ENCODE measurements at regions not wholly inside any gene's neighbourhood (a gene's known extent, or its start where the extent isn't known, plus 50 kb on each side); places are given as distances from the start of the nearest gene placed in this dataset.
"Not testable (repeated sequence)": the region's sequence is repeated elsewhere in the genome, so short reads cannot be mapped to it uniquely, and the experiment has no call there.

DNA sequence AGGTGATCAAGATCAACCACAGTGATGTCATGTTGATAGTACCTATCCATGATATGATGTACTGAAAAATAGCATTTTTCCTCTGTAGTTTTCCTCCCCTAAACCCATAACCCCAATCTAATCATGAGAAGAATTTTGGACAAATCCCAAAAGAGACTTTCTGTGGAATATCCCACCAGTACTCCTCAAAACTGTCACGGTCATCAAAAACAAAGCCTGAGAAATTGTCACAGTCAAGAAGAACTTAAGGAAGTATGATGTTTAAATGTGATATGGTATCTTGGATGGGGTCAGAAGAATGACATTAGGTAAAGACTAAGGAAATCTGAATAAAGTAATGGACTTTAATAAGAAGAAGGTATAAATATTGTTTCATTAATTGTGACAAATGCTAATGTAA, 248.8 kb downstream of the RMST start:
- Histone ChIP-seq H3K36me3 (ENCODE audit: control insufficient read depth, insufficient read depth, low read length) (no peaks in the 10 kb centered on the region), H3K27ac (ENCODE audit: low read length) (no peak overlapping the region), H3K4me3 (ENCODE audit: low read length) (no peak overlapping the region), H3K9me3 (ENCODE audit: control insufficient read depth, low read depth, low read length) (no peaks in the 10 kb centered on the region), H3K27me3 (ENCODE audit: control insufficient read depth, insufficient read depth, low read length) (no peaks in the 10 kb centered on the region), H3K4me1 (ENCODE audit: control insufficient read depth, insufficient read depth, low read length) (no peaks in the 10 kb centered on the region)
- WGBS (ENCODE audit: insufficient coverage, low lambda C conversion rate) = 100% methylated on average over 1 of the region's 1 CpG
- no peak for DNase-seq

DNA sequence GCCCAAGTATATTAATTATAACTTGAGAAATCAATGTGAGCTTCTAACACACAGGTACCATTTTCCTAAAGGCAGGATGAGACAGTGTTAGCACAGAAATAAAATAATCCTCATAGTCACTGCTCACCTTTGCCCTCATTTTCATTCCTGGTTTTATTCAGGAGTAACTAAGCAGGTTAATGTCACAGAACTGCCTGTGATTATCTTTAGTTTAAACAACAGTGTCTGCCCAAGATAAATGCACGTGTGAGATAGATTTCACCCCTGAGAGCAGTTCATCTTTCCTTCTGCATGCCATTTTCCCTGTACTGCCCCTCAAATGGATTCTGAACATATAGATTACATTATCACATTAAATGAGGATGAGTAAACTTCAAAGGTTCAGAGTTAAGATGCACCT, 250.7 kb downstream of the RMST start:
- H3K9me3 ChIP-seq (ENCODE audit: control insufficient read depth, low read depth, low read length) = no peaks in the 10 kb centered on the region
- H3K27me3 ChIP-seq (ENCODE audit: control insufficient read depth, insufficient read depth, low read length) = no peaks in the 10 kb centered on the region
- H3K4me3 ChIP-seq (ENCODE audit: low read length) = no peak overlapping the region
- no peak overlapping the region for H3K27ac ChIP-seq (ENCODE audit: low read length)
- H3K4me1 ChIP-seq (ENCODE audit: control insufficient read depth, insufficient read depth, low read length) = no peaks in the 10 kb centered on the region
- H3K36me3 ChIP-seq (ENCODE audit: control insufficient read depth, insufficient read depth, low read length) = no peaks in the 10 kb centered on the region
- WGBS (ENCODE audit: insufficient coverage, low lambda C conversion rate) = no CpG with 5 or more reads among the region's 1 CpG
- DNase-seq = peak in 1 of 2 donors; percentile 49

DNA sequence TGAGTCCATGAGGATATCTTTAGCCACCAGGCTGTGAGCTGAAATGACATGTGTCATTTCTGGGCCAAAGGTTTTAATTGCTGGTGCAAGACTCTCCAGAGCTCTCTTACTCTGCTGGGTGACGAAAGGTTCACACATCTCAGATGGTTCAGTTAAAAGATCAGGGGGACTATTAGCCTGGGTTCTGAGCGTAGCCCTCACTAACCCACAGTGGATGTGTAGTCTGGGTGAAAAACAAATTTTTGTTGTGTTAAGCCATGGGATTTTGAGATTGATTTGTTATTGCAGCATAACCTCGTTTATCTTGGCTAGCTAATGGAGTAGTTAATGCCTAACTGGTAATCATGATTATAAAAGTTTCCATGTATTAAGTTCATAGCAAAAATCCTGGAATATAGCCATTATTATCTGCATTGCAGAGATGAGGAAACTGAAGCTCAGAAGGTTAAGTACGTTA, 251.5 kb downstream of the RMST start:
- H3K27me3 ChIP-seq (ENCODE audit: control insufficient read depth, insufficient read depth, low read length) = no peaks in the 10 kb centered on the region
- H3K4me1 ChIP-seq (ENCODE audit: control insufficient read depth, insufficient read depth, low read length) = no peaks in the 10 kb centered on the region
- 0% methylated on average over 1 of the region's 4 CpGs for WGBS (ENCODE audit: insufficient coverage, low lambda C conversion rate)
- peak; percentile 50 to 84 for DNase-seq
- no peaks in the 10 kb centered on the region for H3K9me3 ChIP-seq (ENCODE audit: control insufficient read depth, low read depth, low read length)
- no peaks in the 10 kb centered on the region for H3K36me3 ChIP-seq (ENCODE audit: control insufficient read depth, insufficient read depth, low read length)
- no peak overlapping the region for H3K27ac ChIP-seq (ENCODE audit: low read length)
- no peak overlapping the region for H3K4me3 ChIP-seq (ENCODE audit: low read length)

DNA sequence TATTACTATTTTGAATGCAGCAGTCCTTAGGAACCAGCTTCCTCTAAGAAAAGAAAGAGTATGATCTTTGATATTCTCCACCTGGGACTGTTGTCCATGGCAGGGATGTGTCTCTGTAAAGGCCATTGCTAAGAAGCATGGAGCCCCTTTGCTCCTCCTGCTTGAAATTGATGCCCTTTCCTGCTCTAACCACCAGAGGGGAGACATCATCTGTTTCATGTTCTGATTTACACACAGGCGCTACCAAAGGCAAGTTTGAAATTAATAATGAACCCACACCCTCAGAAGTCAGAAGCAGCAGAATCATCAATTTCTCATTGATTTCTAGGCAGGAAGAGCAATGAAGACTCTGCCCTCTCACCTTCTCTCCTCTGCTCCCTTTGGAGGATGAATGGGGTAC, 253.8 kb downstream of the RMST start:
- WGBS (ENCODE audit: insufficient coverage, low lambda C conversion rate) = no CpG with 5 or more reads among the region's 1 CpG
- no peaks in the 10 kb centered on the region for H3K27me3 ChIP-seq (ENCODE audit: control insufficient read depth, insufficient read depth, low read length)
- no peak overlapping the region for H3K27ac ChIP-seq (ENCODE audit: low read length)
- H3K9me3 ChIP-seq (ENCODE audit: control insufficient read depth, low read depth, low read length) = no peaks in the 10 kb centered on the region
- H3K4me3 ChIP-seq (ENCODE audit: low read length) = no peak overlapping the region
- DNase-seq = peak; percentile 15 to 20
- no peaks in the 10 kb centered on the region for H3K36me3 ChIP-seq (ENCODE audit: control insufficient read depth, insufficient read depth, low read length)
- H3K4me1 ChIP-seq (ENCODE audit: control insufficient read depth, insufficient read depth, low read length) = no peaks in the 10 kb centered on the region

DNA sequence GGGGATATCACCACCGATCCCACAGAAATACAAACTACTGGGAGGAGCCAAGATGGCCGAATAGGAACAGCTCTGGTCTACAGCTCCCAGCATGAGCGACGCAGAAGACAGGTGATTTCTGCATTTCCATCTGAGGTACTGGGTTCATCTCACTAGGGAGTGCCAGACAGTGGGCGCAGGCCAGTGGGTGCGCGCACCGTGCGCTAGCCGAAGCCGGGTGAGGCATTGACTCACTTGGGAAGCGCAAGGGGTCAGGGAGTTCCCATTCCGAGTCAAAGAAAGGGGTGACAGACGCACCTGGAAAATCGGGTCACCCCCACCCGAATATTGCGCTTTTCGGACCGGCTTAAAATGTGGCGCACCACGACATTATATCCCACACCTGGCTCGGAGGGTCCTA, 261.2 kb downstream of the RMST start:
- H3K9me3 ChIP-seq (ENCODE audit: control insufficient read depth, low read depth, low read length) = not testable (repeated sequence)
- no CpG with 5 or more reads among the region's 22 CpGs for WGBS (ENCODE audit: insufficient coverage, low lambda C conversion rate)

DNA sequence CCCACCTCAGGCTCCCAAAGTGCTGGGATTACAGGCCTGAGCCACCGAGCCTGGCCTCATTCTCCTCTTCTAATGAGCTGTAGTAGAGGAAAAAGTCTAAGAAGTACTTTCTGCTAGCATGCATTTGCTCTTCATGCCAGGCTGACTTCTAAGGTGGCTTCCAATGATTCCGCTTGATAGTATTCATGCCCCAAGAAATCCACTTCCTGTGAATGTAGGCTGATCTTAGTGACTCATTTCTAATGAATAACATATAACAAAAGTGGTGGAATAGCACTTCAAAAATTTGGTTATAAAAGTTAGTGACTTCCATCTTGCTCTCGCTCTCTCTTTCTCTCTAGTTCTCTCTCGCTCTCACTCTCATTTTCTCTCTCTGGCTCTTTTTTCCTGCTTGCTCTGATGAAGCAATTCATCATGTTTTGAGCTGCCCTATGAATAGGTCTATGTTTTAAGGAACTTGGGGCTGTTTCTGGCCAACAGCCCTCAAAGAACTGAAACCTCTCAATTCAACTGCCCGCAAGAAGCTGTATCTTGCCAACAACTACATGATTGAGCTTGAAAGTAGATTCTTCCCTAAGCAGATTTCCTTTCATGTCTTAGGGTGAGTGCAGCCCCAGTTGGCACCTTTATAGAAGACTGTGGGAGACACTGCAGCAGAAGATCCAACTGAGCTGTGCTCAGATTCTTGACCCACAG, 282.9 kb downstream of the RMST start:
- Histone ChIP-seq H3K9me3 (ENCODE audit: control insufficient read depth, low read depth, low read length) (no peaks in the 10 kb centered on the region), H3K4me1 (ENCODE audit: control insufficient read depth, insufficient read depth, low read length) (no peaks in the 10 kb centered on the region), H3K27ac (ENCODE audit: low read length) (no peak overlapping the region), H3K27me3 (ENCODE audit: control insufficient read depth, insufficient read depth, low read length) (no peaks in the 10 kb centered on the region), H3K4me3 (ENCODE audit: low read length) (no peak overlapping the region), H3K36me3 (ENCODE audit: control insufficient read depth, insufficient read depth, low read length) (no peaks in the 10 kb centered on the region)
- no peak for DNase-seq
- 97% methylated on average over 3 of the region's 5 CpGs for WGBS (ENCODE audit: insufficient coverage, low lambda C conversion rate)

More for the DNA sequence above, 261.2 kb downstream of the RMST start:
- H3K27ac ChIP-seq (ENCODE audit: low read length); H3K36me3 ChIP-seq (ENCODE audit: control insufficient read depth, insufficient read depth, low read length); DNase-seq; H3K4me1 ChIP-seq (ENCODE audit: control insufficient read depth, insufficient read depth, low read length); H3K27me3 ChIP-seq (ENCODE audit: control insufficient read depth, insufficient read depth, low read length); H3K4me3 ChIP-seq (ENCODE audit: low read length): not testable (repeated sequence)

DNA sequence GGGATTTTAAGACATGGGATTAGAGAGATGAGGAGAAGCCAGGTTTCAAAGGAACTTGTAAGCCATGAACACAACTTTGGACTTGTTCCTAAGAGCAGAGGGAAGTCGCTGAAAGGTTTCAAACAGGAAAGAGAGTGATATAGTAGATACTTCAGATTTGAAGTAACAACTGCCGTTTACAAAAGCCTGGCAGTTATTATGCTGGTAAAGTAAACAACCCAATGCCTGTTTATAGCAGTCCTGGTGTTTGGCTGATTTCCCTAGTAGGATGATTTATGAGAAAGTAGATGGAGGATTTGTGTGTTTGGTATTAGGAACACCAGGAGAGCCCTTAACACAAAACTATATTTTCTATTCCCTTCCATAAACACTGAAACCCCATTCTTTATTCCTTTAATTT, 285.7 kb downstream of the RMST start:
- Histone ChIP-seq H3K4me1 (ENCODE audit: control insufficient read depth, insufficient read depth, low read length) (no peaks in the 10 kb centered on the region), H3K36me3 (ENCODE audit: control insufficient read depth, insufficient read depth, low read length) (no peaks in the 10 kb centered on the region), H3K9me3 (ENCODE audit: control insufficient read depth, low read depth, low read length) (no peaks in the 10 kb centered on the region), H3K4me3 (ENCODE audit: low read length) (no peak overlapping the region), H3K27me3 (ENCODE audit: control insufficient read depth, insufficient read depth, low read length) (no peaks in the 10 kb centered on the region), H3K27ac (ENCODE audit: low read length) (no peak overlapping the region)
- no CpG with 5 or more reads among the region's 2 CpGs for WGBS (ENCODE audit: insufficient coverage, low lambda C conversion rate)
- DNase-seq = no peak

DNA sequence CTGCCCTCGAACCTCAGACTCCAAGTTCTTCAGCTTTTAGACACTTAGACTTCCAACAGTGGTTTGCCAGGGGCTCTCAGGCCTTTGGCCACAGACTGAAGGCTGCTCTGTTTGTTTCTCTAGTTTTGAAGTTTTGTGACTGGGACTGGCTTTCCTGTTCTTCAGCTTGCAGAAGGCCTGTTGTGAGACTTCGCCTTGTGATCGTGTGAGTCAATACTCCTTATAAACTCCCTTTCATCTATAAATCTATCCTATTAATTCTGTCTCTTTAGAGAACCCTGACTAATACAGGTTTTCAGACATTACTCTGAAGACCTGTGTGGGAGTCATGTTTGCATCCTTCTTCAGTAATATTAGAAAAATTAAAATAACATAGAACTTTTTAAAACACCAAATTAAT, 289.1 kb downstream of the RMST start:
- peaks cover 2% of the 10 kb centered on the region for H3K4me1 ChIP-seq (ENCODE audit: control insufficient read depth, insufficient read depth, low read length)
- H3K27ac ChIP-seq (ENCODE audit: low read length) = no peak overlapping the region
- no peak overlapping the region for H3K4me3 ChIP-seq (ENCODE audit: low read length)
- DNase-seq = no peak
- H3K9me3 ChIP-seq (ENCODE audit: control insufficient read depth, low read depth, low read length) = no peaks in the 10 kb centered on the region
- WGBS (ENCODE audit: insufficient coverage, low lambda C conversion rate) = 100% methylated on average over 1 of the region's 3 CpGs
- H3K27me3 ChIP-seq (ENCODE audit: control insufficient read depth, insufficient read depth, low read length) = no peaks in the 10 kb centered on the region
- no peaks in the 10 kb centered on the region for H3K36me3 ChIP-seq (ENCODE audit: control insufficient read depth, insufficient read depth, low read length)

DNA sequence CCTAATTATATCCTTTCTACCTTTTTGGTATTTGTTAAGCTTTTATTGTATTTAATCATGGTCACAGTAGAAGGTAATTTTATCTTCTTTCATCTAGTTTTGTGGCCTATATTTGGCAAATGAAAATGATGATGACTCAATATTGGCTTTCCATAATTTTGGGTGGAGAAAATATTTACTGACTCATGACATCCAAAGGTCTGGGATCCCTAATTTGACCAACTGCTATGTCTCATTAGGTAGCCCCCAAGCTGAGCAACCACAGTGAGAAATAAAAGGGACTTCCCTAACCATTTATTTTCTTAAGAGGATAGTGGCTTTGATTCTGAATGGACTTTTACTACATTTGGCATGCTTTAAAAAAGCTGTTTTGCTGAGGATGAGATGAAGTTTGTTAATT, 289.5 kb downstream of the RMST start:
- Histone ChIP-seq H3K4me3 (ENCODE audit: low read length) (no peak overlapping the region), H3K4me1 (ENCODE audit: control insufficient read depth, insufficient read depth, low read length) (peaks cover 5% of the 10 kb centered on the region), H3K36me3 (ENCODE audit: control insufficient read depth, insufficient read depth, low read length) (no peaks in the 10 kb centered on the region), H3K27ac (ENCODE audit: low read length) (no peak overlapping the region), H3K9me3 (ENCODE audit: control insufficient read depth, low read depth, low read length) (no peaks in the 10 kb centered on the region), H3K27me3 (ENCODE audit: control insufficient read depth, insufficient read depth, low read length) (no peaks in the 10 kb centered on the region)
- DNase-seq = no peak

DNA sequence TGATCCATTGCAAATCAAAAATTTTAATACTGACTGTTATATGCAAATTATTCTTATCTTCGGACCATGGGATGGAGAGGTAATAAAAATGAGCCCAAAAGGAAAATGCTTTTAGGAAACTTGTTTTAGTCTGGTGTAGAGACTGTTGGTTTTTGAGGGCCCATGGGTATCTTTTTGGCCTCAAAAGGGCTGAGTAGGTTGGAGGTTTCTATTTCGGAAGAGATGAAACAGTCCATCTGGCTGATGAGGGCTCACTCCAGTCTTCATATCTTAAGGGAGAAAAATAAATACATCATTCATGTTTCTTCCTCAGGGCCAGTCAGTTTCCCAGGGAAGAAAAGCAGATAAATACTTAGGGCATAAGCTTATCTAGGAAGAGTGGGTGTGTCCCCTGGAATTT, 290.7 kb downstream of the RMST start:
- Histone ChIP-seq H3K27ac (ENCODE audit: low read length) (no peak overlapping the region), H3K4me1 (ENCODE audit: control insufficient read depth, insufficient read depth, low read length) (peaks cover 5% of the 10 kb centered on the region), H3K27me3 (ENCODE audit: control insufficient read depth, insufficient read depth, low read length) (no peaks in the 10 kb centered on the region), H3K9me3 (ENCODE audit: control insufficient read depth, low read depth, low read length) (no peaks in the 10 kb centered on the region), H3K36me3 (ENCODE audit: control insufficient read depth, insufficient read depth, low read length) (no peaks in the 10 kb centered on the region), H3K4me3 (ENCODE audit: low read length) (no peak overlapping the region)
- DNase-seq = peak in 1 of 2 donors; percentile 50
- no CpG with 5 or more reads among the region's 2 CpGs for WGBS (ENCODE audit: insufficient coverage, low lambda C conversion rate)

DNA sequence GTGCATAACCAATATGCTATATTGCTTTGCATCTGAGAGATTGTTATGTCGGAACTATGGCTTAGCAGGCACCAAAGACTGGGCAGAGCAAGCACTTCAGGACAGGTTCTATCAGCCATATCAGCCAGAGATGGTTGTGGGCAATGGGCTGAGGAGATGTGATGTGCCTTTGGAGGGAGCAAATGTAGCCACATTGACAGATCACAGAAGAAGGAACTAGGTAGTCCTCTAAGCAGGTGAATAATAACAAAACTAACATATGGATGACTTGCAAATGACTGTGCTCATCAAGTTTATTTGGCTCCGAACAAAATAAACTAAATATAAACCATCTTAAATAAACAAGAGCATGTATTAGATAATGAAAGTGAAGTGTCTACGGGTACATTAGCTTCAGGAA, 291.7 kb downstream of the RMST start:
- WGBS (ENCODE audit: insufficient coverage, low lambda C conversion rate) = 100% methylated on average over 1 of the region's 3 CpGs
- H3K9me3 ChIP-seq (ENCODE audit: control insufficient read depth, low read depth, low read length) = no peaks in the 10 kb centered on the region
- H3K36me3 ChIP-seq (ENCODE audit: control insufficient read depth, insufficient read depth, low read length) = no peaks in the 10 kb centered on the region
- no peaks in the 10 kb centered on the region for H3K27me3 ChIP-seq (ENCODE audit: control insufficient read depth, insufficient read depth, low read length)
- H3K4me1 ChIP-seq (ENCODE audit: control insufficient read depth, insufficient read depth, low read length) = peaks cover 5% of the 10 kb centered on the region
- DNase-seq = no peak
- H3K27ac ChIP-seq (ENCODE audit: low read length) = no peak overlapping the region
- no peak overlapping the region for H3K4me3 ChIP-seq (ENCODE audit: low read length)

Measured in large intestine (tissue), 3 donors.